Activated CD4-positive, alpha-beta T cell treated with anti-CD3 and anti-CD28 coated beads for 36 hours (primary cell): ENCODE measurements at regions not wholly inside any gene's neighbourhood (a gene's known extent, or its start where the extent isn't known, plus 50 kb on each side); places are given as distances from the start of the nearest gene placed in this dataset.

ENCODE experiments used
- ATAC-seq: fragments of 200-7000 bp; cut with Tn5 transposase; one replicate; pipeline ENCODE4 v1.10.0; 2021; ENCODE audit warnings: mild to moderate bottlenecking, moderate library complexity
- CTCF ChIA-PET: fragments of 350-600 bp; sonication (Branson Sonifier 250); formaldehyde crosslinking; loops from one replicate; lab custom pipeline; 2021; ENCODE audit warnings: antibody characterized with exemption; lab: Charles Lee
- POLR2A ChIA-PET: fragments of 350-600 bp; sonication (Branson Sonifier 250); formaldehyde crosslinking; loops from one replicate; lab custom pipeline; 2021; ENCODE audit warnings: antibody characterized with exemption, inconsistent platforms; lab: Charles Lee
- DNase-seq: peaks from one replicate; pipeline ENCODE4 v3.0.0-alpha.2; 2020
- H3K27ac Mint-ChIP-seq: one replicate; pipeline ENCODE4 v1.8.0; 2021; ENCODE audit warnings: mixed read lengths
- H3K27me3 Mint-ChIP-seq: one replicate; pipeline ENCODE4 v1.8.0; 2021; ENCODE audit warnings: mixed read lengths
- H3K36me3 Mint-ChIP-seq: one replicate; pipeline ENCODE4 v1.8.0; 2021; ENCODE audit warnings: low read depth, mixed read lengths
- H3K4me1 Mint-ChIP-seq: one replicate; pipeline ENCODE4 v1.8.0; 2021; ENCODE audit warnings: mixed read lengths
- H3K4me3 Mint-ChIP-seq: one replicate; pipeline ENCODE4 v1.8.0; 2021; ENCODE audit warnings: mild to moderate bottlenecking, moderate library complexity, mixed read lengths
- H3K9me3 Mint-ChIP-seq: one replicate; pipeline ENCODE4 v1.8.0; 2021; ENCODE audit warnings: low read depth, mixed read lengths
- intact Hi-C, 2 experiments: fragments of 100-400 bp; cut with DNase I in 1 of 2; cut with micrococcal nuclease in 1 of 2; formaldehyde crosslinking; loops; one replicate each; pipeline versions ENCODE4 v1.14.2 to v1.15.1; 2022 to 2024; cut with DNase I, micrococcal nuclease

DNA sequence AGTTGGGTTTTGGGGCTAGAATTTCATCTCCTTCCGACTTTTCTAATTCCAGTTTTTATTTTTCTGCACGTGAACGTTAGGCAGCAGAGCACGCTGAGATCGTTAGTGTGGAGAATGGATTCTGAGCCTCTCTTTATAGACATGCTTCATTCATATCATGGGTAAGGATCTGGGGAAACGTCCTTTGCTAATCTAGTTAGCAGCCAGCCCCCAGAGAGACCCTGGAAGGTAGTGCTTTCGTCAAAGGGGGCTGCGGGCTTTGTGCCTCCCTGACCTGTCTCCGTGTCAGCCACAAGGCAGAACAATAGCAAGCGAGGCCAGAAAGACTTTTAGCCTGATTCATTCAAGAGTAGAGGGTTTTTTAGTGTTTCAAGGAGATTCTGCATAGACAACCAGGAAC, 196.3 kb upstream of the KLF6 start:
- peaks cover 7% of the 10 kb centered on the region for H3K9me3 Mint-ChIP-seq
- H3K27ac Mint-ChIP-seq: no peak overlapping the region
- H3K27me3 Mint-ChIP-seq: no peaks in the 10 kb centered on the region
- H3K4me1 Mint-ChIP-seq: peaks cover 41% of the 10 kb centered on the region
- ChIA-PET POLR2A (no interaction called here), CTCF (no interaction called here)
- intact Hi-C loops: loop anchor here in 1 of 2 experiments (5.0 kb wide), 1 partner anchor 51 kb away; no protein-coding TSS in a partner anchor
- no peak overlapping the region for H3K4me3 Mint-ChIP-seq
- DNase-seq (no peak), ATAC-seq (no peak)
- H3K36me3 Mint-ChIP-seq: peaks cover 5% of the 10 kb centered on the region

DNA sequence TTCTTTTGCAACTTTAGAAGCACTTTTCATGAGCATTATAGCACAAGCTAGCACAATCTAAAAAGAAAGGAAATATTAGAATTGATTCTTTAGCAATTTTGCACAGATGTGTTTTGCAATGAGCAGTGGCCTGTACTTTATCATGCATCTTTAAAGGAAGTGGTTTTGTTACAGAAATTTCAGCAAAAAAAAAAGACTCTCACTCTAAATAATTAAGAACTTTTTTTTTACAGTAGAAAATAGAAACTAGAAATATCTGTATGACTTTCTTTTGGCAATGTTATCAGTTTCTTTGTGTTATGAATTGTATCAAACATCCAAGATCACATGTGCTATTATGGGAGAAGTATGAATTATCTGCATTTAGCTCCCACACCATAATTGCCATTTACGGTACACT, 195.7 kb upstream of the KLF6 start:
- POLR2A ChIA-PET: interaction anchor here (0.6 kb wide), 1 partner anchor 16 kb away, joined by 8 read pairs; no protein-coding TSS in a partner anchor
- intact Hi-C loops: loop anchor here in 1 of 2 experiments (5.0 kb wide), 1 partner anchor 52 kb away; no protein-coding TSS in a partner anchor

DNA sequence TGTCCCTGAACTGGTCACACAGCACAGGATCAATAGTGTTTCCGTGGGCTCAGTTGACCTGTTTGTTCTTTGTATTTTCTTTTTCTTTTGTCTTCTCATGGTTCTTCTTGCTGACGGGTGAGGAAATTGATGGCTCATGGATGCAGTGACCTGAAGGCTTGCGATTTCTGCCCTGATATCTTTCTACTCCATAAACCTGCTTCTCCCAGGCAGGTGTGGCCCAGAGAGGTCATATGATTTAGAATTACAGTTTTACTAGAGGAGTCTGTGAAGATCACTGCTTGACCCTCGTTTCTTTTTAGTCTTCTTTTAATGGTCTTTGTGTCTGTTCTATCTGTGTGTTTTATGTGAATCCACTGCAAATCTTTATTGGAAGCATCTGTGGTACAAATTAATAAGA, 195.1 kb upstream of the KLF6 start:
- intact Hi-C loops: loop anchor here in 1 of 2 experiments (5.0 kb wide), 1 partner anchor 52 kb away; no protein-coding TSS in a partner anchor
- Mint-ChIP-seq H3K27ac (peak overlapping the region; percentile 62), H3K4me1 (peaks cover 41% of the 10 kb centered on the region), H3K36me3 (peaks cover 5% of the 10 kb centered on the region), H3K9me3 (peaks cover 7% of the 10 kb centered on the region), H3K27me3 (no peaks in the 10 kb centered on the region), H3K4me3 (no peak overlapping the region)
- DNase-seq (no peak), ATAC-seq (no peak)
- ChIA-PET CTCF (no interaction called here), POLR2A (no interaction called here)

More for the DNA sequence above, 195.7 kb upstream of the KLF6 start:
- peak; percentile 38 for ATAC-seq
- H3K9me3 Mint-ChIP-seq: peaks cover 7% of the 10 kb centered on the region
- H3K27ac Mint-ChIP-seq: no peak overlapping the region
- H3K27me3 Mint-ChIP-seq: no peaks in the 10 kb centered on the region
- DNase-seq: no peak
- peaks cover 41% of the 10 kb centered on the region for H3K4me1 Mint-ChIP-seq
- H3K4me3 Mint-ChIP-seq: no peak overlapping the region
- CTCF ChIA-PET: no interaction called here
- peaks cover 5% of the 10 kb centered on the region for H3K36me3 Mint-ChIP-seq

DNA sequence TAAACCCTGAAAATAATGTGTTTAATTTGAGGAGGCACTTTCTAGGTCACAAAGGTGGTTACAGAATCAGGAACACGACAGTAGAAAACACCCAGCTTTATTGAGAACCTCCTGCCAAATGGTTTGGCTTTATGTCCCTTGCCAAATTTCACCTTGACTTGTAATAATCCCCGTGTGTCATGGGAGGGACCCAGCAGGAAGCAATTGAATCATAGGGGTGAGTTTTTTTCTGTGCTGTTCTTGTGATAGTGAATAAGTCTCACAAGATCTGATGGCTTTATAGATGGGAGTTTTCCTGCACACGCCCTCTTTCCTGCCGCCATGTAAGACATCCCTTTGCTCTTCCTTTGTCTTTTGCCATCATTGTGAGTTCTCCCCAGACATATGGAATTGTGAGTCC, 193.8 kb upstream of the KLF6 start:
- intact Hi-C loops: no loop called here
- H3K4me3 Mint-ChIP-seq: no peak overlapping the region
- no peak overlapping the region for H3K27ac Mint-ChIP-seq
- H3K9me3 Mint-ChIP-seq: peaks cover 12% of the 10 kb centered on the region
- peaks cover 9% of the 10 kb centered on the region for H3K36me3 Mint-ChIP-seq
- no peaks in the 10 kb centered on the region for H3K27me3 Mint-ChIP-seq
- peak; percentile 61 for ATAC-seq
- no peak for DNase-seq
- ChIA-PET POLR2A (no interaction called here), CTCF (interaction anchor here (0.6 kb wide), 1 partner anchor 16 kb away, joined by 3 read pairs; no protein-coding TSS in a partner anchor)
- H3K4me1 Mint-ChIP-seq: peaks cover 48% of the 10 kb centered on the region

DNA sequence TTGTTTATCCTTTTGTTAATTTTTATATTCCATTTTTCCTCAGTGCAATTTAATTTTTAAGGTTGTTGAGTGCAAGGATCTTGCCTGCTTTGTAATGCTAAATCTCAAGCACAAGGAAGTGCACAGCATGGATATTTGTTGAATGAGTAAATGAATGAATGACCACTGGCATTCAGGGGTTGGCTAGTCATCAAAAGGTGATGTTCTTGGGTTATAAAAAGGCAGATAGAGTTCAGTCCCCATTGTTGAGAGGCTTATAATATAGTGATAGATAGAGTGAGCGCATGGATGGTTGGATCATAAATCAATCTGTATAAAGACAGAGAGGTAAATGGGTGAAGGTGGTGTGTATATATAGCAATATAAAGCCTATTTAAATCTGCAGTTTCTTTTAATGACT, 193.2 kb upstream of the KLF6 start:
- H3K4me3 Mint-ChIP-seq: no peak overlapping the region
- intact Hi-C loops: no loop called here
- H3K27ac Mint-ChIP-seq: no peak overlapping the region
- H3K36me3 Mint-ChIP-seq: peaks cover 9% of the 10 kb centered on the region
- H3K27me3 Mint-ChIP-seq: no peaks in the 10 kb centered on the region
- H3K4me1 Mint-ChIP-seq: peaks cover 51% of the 10 kb centered on the region
- ChIA-PET POLR2A (no interaction called here), CTCF (no interaction called here)
- peaks cover 12% of the 10 kb centered on the region for H3K9me3 Mint-ChIP-seq
- no peak for DNase-seq
- no peak for ATAC-seq

DNA sequence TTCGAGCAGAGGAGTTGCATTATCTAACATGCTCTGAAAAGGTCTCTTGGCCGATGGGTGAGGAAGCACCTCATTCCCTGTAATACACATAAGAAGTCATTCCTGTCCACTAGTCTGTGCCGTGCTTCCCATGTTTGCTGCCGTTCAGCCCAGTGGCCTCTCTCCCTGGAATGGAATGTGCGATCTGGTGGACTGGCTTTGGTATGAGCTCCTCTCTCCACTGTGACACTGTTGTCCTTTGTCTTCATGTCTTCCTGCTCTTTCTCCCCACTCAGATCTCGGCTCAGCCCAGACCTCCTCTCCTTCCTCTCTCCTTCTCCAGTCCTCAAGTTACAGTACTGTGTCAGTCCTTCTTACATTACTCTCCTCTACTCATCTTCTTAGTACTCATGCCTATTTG, 192.8 kb upstream of the KLF6 start:
- peaks cover 53% of the 10 kb centered on the region for H3K4me1 Mint-ChIP-seq
- ChIA-PET POLR2A (no interaction called here), CTCF (no interaction called here)
- peaks cover 10% of the 10 kb centered on the region for H3K9me3 Mint-ChIP-seq
- no peak overlapping the region for H3K27ac Mint-ChIP-seq
- intact Hi-C loops: no loop called here
- ATAC-seq (no peak), DNase-seq (no peak)
- no peaks in the 10 kb centered on the region for H3K27me3 Mint-ChIP-seq
- no peak overlapping the region for H3K4me3 Mint-ChIP-seq
- H3K36me3 Mint-ChIP-seq: peaks cover 8% of the 10 kb centered on the region

DNA sequence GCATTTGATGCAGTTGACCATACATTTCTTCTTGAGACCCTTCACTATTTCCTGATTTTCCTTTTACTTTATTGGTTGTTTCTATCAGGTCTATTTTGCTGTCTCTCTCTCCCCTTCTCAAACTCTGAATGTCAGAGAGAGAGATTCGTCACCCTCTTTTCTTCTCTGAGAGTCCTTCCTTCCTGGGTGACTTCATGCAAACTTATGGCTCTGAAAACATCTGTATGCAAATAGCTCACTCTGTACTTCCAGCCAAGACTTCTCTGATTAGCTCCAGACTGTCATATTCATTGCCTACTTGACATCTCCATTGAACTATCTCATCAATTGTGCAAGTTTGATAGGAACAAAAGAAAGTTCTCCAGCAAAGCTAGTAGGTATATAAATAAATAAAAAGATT, 191.7 kb upstream of the KLF6 start:
- Mint-ChIP-seq H3K36me3 (peaks cover 7% of the 10 kb centered on the region), H3K9me3 (peaks cover 8% of the 10 kb centered on the region), H3K4me3 (no peak overlapping the region), H3K27me3 (no peaks in the 10 kb centered on the region), H3K4me1 (peaks cover 55% of the 10 kb centered on the region), H3K27ac (no peak overlapping the region)
- DNase-seq (no peak), ATAC-seq (peak; percentile 54)
- CTCF ChIA-PET: interaction anchor here (0.5 to 0.9 kb wide), 2 partner anchors 20 to 85 kb away, joined by 3 read pairs; no protein-coding TSS in a partner anchor
- POLR2A ChIA-PET: no interaction called here
- intact Hi-C loops: no loop called here

DNA sequence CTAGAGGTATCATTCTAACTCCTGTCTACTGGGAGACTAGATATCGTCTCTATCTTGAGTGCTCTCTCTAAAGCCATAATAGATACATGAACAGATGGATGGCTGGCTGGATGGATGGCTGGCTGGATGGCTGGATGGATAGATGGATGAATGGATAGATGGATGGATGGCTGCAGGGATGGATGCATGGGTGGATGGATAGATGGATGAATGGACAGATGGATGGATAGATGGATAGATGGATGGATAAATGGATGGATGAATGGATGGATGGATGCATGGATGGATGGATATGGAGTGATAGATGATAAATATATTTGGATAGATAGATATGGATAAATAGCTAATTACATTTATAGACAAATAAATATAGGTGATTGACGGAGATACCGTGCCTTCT, 191.2 kb upstream of the KLF6 start:
- ATAC-seq: no peak
- Mint-ChIP-seq H3K4me3 (no peak overlapping the region), H3K36me3 (peaks cover 7% of the 10 kb centered on the region), H3K9me3 (peaks cover 8% of the 10 kb centered on the region), H3K4me1 (peaks cover 55% of the 10 kb centered on the region), H3K27me3 (no peaks in the 10 kb centered on the region), H3K27ac (no peak overlapping the region)
- ChIA-PET CTCF (no interaction called here), POLR2A (no interaction called here)
- intact Hi-C loops: no loop called here
- DNase-seq: no peak

DNA sequence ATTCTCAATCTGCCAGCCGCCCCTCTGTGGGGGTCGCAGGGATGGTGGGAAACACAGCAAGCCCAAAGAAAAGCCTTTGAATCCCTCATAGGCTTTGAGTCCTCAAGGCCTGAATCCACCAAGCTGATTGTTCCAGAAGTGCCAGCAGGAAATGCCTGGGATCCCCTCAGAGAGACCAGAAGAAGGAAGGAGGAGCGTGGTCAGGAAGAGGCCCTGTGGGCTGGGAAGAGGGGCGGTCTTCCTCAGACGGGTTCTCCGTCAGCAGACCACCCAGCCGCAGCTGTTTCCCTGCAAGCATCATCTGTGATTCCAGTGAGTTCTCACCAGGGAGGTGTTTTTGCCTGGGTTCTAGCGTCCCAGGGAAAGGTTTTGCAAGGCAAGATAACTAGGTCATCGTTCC, 190.0 kb upstream of the KLF6 start:
- intact Hi-C loops: no loop called here
- Mint-ChIP-seq H3K36me3 (peaks cover 7% of the 10 kb centered on the region), H3K4me3 (no peak overlapping the region), H3K4me1 (peaks cover 55% of the 10 kb centered on the region), H3K27ac (no peak overlapping the region), H3K27me3 (no peaks in the 10 kb centered on the region), H3K9me3 (peaks cover 6% of the 10 kb centered on the region)
- ATAC-seq (no peak), DNase-seq (no peak)
- POLR2A ChIA-PET: no interaction called here
- CTCF ChIA-PET: interaction anchor here (1.1 to 1.2 kb wide), 2 partner anchors 21 to 34 kb away, joined by 3 read pairs; no protein-coding TSS in a partner anchor

DNA sequence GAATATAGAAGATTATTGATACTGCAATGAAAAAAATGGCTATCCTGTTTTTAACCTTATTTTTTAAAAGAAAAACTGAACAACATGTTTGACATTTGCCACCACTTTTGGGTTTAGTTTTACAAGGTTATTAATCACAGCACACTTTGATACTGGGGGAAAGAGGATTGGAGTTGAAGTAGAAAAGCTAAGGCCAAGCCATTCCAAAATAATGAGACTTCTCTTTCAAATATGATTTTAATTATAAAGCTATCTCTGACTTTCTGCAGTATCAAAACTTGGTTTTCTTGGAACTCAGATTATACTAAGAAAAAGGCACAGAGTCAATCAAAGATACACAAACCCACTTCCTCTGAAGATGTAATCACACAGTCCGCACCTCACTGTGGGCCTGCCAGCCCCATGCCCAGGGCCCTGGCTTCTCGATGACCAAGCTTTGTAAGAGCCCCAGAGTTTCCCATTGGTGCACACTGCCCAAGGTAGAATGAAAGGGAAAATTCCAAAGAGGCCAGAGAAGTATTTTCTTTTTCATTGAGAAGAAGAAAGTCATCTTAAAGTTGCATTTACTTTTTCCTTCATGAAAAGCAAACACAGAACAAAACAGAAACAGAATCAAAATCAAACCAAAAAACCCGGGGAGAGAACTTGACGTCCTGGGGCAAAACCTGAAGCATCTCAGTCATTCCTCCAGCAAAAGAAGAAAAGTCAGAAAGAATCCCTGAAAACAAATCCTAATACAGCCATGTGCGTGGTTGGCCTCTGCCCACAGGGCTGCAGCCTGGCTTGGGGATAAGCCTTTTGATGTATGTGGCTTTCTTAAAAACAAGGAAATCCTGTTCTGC, 187.7 kb upstream of the KLF6 start:
- ChIA-PET CTCF (interaction anchor here (0.6 to 3.8 kb wide), 3 partner anchors 12 to 78 kb away, joined by 3 to 9 read pairs (median 3); no protein-coding TSS in a partner anchor), POLR2A (interaction anchor here (0.5 to 0.6 kb wide), 3 partner anchors 9 to 162 kb away, joined by 3 to 5 read pairs (median 3); no protein-coding TSS in a partner anchor)
- Mint-ChIP-seq H3K27me3 (no peaks in the 10 kb centered on the region), H3K36me3 (peaks cover 5% of the 10 kb centered on the region), H3K4me3 (peak overlapping the region; percentile 52), H3K27ac (peak overlapping the region; percentile 93), H3K4me1 (peaks cover 48% of the 10 kb centered on the region), H3K9me3 (peaks cover 5% of the 10 kb centered on the region)
- intact Hi-C loops: loop anchor here in 1 of 2 experiments (2.0 to 5.0 kb wide), 3 partner anchors 38 to 160 kb away; no protein-coding TSS in a partner anchor
- DNase-seq (peak; percentile 63), ATAC-seq (peak; percentile 88)

DNA sequence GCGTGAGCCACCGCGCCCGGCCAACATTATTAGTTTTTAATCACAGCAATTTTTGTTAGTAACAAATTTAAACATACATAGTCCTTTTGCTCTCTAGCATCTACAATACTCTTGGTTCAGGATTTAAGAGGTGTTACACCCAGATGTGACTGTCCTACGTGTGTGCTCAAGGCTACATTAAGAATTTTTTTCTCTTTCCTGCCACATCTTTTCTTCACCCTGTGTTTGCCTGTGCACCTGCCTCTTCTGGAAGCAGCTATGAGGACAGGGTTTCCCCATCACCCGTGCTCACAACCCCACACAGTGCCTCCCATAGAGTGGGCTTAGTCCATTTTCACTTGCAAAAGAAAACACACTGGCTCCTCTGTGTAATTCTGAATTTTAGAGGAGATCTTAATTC, 186.7 kb upstream of the KLF6 start:
- Mint-ChIP-seq H3K27me3 (no peaks in the 10 kb centered on the region), H3K36me3 (peaks cover 5% of the 10 kb centered on the region), H3K27ac (peak overlapping the region; percentile 93), H3K9me3 (peaks cover 5% of the 10 kb centered on the region), H3K4me1 (peaks cover 48% of the 10 kb centered on the region), H3K4me3 (no peak overlapping the region)
- no peak for ATAC-seq
- DNase-seq: no peak
- intact Hi-C loops: loop anchor here in 1 of 2 experiments (2.0 to 5.0 kb wide), 3 partner anchors 37 to 161 kb away; no protein-coding TSS in a partner anchor
- POLR2A ChIA-PET: interaction anchor here (1.1 kb wide), 1 partner anchor 195 kb away, joined by 3 read pairs; no protein-coding TSS in a partner anchor
- CTCF ChIA-PET: interaction anchor here (3.8 kb wide), 1 partner anchor 12 kb away, joined by 9 read pairs; no protein-coding TSS in a partner anchor
